Retinal pigment epithelial cell (primary cell): ENCODE measurements at regions not wholly inside any gene's neighbourhood (a gene's known extent, or its start where the extent isn't known, plus 50 kb on each side); places are given as distances from the start of the nearest gene placed in this dataset.

Experiments used
- DNase-seq: peaks from one replicate; pipeline ENCODE4 v3.0.0-alpha.2; 2010; ENCODE audit warnings: low read depth
- H3K4me3 ChIP-seq: 2 replicates; pipeline ENCODE4 v1.5.1; 2011; ENCODE audit warnings: mild to moderate bottlenecking, low read length, control low read depth, moderate library complexity
- TF ChIP-seq, protein P1 (sequence below): conservative IDR thresholded peaks from 2 replicates; pipeline ENCODE4 v1.5.1; 2011; ENCODE audit warnings: low read depth, low read length, control low read depth, inconsistent platforms

DNA sequence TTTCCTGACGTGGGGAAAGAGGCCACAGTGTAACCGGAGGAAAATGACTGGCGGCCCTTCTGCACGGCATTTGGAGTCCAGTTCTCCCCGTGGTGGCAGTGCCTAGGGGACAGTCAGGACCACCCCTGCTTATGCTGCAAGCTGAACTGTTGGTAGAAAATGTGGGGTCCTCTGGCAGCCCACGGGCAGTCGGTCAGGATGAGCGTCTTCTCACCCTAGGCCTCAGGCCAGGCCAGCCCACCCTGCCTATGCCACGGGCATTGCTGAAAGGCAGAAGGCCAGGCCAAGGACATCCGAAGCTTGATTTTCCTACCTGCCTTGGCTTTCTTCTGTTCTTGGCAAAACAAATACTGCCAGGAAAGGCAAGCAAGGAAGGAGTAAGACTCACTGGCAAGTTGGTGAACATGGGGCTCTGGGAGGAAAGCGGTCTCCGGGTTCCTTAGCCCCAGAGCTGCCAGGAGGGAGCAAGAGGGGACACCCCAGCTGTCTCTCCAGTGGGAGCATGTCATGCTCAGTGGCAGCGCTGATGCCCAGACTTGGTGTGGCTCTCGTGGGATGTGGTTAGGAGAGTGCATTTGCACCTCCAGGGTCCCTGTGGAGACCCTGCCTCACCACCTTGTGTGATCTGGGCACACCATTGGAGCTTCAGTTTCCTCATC is 311.6 kb downstream of the QKI start:
- DNase-seq = no peak
- TF ChIP-seq, protein P1, sequence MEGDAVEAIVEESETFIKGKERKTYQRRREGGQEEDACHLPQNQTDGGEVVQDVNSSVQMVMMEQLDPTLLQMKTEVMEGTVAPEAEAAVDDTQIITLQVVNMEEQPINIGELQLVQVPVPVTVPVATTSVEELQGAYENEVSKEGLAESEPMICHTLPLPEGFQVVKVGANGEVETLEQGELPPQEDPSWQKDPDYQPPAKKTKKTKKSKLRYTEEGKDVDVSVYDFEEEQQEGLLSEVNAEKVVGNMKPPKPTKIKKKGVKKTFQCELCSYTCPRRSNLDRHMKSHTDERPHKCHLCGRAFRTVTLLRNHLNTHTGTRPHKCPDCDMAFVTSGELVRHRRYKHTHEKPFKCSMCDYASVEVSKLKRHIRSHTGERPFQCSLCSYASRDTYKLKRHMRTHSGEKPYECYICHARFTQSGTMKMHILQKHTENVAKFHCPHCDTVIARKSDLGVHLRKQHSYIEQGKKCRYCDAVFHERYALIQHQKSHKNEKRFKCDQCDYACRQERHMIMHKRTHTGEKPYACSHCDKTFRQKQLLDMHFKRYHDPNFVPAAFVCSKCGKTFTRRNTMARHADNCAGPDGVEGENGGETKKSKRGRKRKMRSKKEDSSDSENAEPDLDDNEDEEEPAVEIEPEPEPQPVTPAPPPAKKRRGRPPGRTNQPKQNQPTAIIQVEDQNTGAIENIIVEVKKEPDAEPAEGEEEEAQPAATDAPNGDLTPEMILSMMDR = no peak
- H3K4me3 ChIP-seq = no peak overlapping the region

DNA sequence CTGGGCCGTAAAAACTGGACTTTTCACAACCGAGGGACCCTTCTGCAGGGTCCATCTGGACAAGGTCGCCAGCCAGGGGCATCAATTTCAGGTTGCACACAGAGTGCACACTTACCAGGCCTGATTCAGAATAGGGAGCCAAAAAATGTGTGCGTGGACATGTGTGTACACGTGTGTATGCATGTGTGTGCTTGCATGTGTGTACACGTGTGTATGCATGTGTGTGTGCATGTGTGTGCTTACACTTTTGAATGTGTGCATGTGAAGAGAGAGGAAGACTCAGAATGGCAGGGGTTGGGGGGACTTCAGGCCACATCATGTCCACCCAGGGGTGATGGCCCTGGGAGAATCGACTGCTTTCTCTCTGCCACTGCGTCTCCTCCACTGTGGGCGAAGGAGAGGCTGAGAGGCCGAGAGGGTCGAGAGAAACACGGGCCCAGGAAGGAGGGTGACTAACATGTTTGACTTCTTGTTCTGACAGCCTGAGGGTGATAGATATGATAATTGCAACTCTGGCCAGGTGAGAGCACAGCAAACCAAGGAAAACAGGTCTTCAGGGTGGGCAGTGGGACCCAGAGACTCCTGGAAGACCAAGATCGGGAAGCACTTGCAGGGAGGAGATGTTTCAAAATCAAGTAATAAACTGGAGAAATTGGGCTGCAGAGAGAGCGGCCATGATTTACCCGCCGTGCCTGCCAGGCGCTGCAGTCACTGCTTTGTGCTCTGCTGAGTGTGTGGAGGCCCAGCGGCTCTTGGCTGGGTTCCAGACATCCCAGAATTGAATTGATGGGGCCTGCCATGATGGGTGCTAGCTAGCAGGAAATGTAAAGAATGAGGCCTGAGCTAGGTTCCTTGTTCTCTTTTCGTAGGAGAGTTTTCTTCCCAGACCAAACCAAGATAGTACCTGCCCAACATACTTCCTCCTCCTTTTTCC is 310.8 kb downstream of the QKI start:
- DNase-seq = no peak
- H3K4me3 ChIP-seq = no peak overlapping the region
- TF ChIP-seq, protein P1 = no peak

DNA sequence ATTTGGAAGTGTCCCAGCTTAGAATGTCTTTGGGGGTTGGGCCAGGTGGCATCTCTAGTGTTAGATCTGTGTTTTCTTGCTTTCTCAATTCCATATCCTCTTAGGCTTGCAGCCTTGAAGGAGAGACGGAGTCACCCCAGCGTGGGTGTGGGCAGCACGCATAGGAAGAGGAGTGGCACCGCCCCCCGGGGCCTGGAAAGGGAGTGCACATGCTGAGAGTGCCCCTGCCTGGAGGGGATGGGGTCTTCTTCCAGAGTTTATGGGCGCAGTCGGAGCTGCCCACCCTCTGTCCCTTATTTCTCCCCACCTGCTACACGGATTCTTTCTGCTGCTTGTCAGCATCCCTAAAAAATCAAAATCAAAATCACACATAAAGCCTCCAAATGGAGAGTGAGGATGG is 309.7 kb downstream of the QKI start:
- TF ChIP-seq, protein P1 = no peak
- no peak overlapping the region for H3K4me3 ChIP-seq
- no peak for DNase-seq

DNA sequence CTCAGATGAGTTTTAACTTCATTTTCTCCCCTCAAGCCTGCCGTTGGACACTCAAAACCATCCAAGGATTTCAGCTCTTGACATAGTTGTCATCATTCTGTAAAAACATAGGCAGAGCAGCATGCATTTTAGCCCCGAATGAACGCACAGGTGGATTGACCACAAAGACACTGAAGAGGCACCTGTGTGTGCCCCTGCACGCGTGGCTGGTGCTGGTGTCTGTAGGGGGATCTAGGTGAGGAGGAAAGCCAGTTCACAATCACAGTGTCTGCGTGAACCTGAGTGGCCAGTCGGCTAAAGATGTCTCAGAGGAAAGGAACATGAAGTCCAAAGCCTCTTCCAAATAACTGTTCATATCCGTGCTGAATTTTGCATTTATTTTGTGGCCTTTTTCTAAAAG is 309.2 kb downstream of the QKI start:
- no peak overlapping the region for H3K4me3 ChIP-seq
- TF ChIP-seq, protein P1 = no peak
- no peak for DNase-seq

DNA sequence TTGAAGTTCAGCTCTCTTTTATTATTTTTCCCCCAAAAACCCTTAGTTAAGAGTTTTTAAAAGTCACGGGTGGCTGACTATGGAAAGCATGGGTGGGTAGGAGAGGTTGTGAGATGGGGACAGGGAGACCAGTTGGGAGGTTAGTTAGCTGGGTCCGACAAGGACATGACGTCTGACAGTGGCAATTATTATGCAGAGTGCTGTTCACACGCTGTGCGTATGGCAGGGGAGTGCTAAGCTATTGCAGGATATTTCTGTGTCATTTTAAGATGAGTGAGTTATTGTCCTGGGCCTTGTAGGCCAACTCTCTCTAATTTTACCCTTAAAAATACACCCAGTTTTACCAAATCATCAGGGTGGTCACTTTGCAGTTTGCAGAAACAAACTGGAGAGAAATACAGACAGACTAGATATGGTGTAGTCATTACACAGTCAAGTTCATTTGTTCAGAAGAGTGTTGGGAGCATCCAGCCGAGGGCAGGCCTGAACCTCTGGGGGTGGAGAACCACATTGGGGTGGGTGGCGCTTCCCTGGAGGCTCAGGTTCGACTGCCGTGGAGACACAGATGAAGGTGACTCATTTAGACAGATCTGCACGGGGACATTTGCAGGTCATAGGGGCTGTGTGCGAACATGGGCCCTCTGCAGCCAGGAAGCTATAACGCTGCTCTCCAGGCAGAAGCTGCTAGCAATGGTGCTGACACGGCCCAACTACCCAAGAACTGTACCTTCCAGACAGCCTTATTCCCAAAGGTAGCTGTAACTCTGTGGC is 307.6 kb downstream of the QKI start:
- DNase-seq = no peak
- H3K4me3 ChIP-seq = no peak overlapping the region
- TF ChIP-seq, protein P1 = no peak

DNA sequence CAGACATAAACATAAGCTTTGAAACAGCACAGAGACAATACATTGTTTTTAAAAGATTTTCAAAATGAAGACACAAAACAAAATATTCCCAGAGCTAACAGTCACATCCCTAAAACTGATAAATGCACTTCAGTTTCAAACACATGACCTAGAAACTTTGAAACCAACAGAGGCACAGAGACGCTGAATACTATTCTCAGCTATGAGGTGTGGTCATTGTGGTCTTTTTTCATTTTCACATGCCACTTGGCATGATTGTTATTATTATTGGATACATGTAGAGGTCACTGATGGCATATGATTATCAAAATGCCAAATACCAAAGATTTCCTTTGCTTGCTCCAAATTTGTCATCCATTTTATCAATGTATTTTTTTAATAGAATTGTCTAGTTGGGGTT is 306.9 kb downstream of the QKI start:
- no peak overlapping the region for H3K4me3 ChIP-seq
- TF ChIP-seq, protein P1 = no peak
- DNase-seq = no peak
